Lower leg skin (tissue), 3 donors: ENCODE measurements at regions not wholly inside any gene's neighbourhood (a gene's known extent, or its start where the extent isn't known, plus 50 kb on each side); places are given as distances from the start of the nearest gene placed in this dataset.

Experiments used
- CTCF ChIP-seq, 3 donors: fragments of 450-650 bp; IDR thresholded peaks; one replicate each; pipeline ENCODE4 v1.5.1; 2016; ENCODE audit warnings: antibody characterized with exemption in 3 of 3, mild to moderate bottlenecking in 3 of 3, moderate library complexity in 2 of 3
- POLR2A ChIP-seq, 2 donors: fragments of 450-650 bp; IDR thresholded peaks; one replicate each; pipeline ENCODE4 v1.6.1; 2016 to 2017; ENCODE audit warnings: antibody characterized with exemption in 2 of 2, mild to moderate bottlenecking in 1 of 2, moderate library complexity in 1 of 2

GRCh38 chr12:111067498-111067897 lies 147.1 kb upstream of the MYL2 start:
- no peak for TF ChIP-seq POLR2A (IDR thresholded peaks at IDR 0.05)
- TF ChIP-seq CTCF (IDR thresholded peaks at IDR 0.05): no peak
